GM21576 (cell line): ENCODE measurements at regions not wholly inside any gene's neighbourhood (a gene's known extent, or its start where the extent isn't known, plus 50 kb on each side); places are given as distances from the start of the nearest gene placed in this dataset.
"Not testable (repeated sequence)": the region's sequence is repeated elsewhere in the genome, so short reads cannot be mapped to it uniquely, and the experiment has no call there.

Source experiments
- ATAC-seq: cut with Tn5 transposase; IDR thresholded peaks from one replicate; pipeline ENCODE4 v1.9.1; 2021; ENCODE audit warnings: mild to moderate bottlenecking, moderate library complexity; ENCODE audit not compliant: unreplicated experiment

DNA sequence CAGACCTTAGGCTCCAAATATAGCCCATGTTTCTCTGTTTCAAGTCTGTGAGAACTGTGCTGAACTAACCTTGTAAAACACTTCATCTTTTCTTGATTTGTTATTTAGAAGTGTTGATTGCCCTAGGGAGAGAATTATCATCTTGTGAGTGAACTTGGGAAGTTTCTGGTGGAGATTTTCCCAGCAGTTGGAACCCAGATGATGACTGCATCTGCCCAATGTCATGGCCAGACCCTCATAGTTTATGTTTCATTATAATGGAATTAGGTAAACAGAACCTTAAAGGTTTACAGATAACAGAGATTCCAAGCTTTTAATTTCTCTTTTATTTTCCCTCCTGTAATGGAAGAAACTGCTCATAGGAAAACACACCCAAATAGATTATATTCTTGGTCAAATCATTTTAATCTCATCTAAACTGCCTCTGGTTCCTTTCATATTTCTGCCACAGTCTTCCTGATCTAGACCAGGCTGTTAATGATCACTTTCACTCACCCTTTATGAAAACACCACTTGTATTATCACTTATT is 569.1 kb downstream of the KCTD12 start:
- ATAC-seq = no peak

DNA sequence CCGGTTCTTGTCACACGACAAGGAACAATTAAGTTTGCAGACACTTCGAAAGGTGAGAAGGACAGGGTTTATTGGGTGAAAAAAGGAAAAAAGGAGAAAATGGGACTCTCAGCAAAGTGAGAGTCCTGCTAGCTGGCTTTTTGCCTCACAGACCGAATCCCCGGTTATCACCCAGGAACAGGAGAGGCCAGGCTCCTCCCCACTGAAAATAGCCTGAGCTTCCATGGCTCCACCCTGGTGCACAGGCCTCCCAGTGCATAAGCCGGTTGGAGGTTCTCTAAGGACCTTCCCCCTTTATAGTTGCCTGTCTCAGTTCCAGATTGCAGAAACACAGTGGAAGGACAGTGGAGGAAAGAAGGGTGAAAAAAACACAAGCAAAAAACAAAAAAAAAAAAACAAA is 571.7 kb downstream of the KCTD12 start:
- no peak for ATAC-seq

DNA sequence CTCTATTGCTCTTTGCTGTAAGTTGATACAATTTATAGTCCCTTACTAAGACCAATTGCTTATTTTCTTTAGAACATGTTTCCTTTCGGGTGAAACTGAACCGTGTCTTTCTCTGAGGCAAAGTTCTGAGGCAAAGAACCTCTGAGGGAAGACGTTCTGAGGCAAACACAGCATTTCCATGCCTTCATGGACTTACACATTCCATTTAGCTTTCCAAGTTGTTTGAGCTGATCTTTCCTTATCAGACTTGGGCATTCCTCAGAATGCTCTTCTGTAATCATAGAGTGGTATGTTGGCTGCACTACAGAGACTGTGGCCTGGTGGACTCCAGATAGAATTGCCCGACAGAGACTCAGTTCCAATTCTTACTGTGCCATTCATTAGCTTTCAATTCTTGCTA is 579.1 kb downstream of the KCTD12 start:
- no peak for ATAC-seq

DNA sequence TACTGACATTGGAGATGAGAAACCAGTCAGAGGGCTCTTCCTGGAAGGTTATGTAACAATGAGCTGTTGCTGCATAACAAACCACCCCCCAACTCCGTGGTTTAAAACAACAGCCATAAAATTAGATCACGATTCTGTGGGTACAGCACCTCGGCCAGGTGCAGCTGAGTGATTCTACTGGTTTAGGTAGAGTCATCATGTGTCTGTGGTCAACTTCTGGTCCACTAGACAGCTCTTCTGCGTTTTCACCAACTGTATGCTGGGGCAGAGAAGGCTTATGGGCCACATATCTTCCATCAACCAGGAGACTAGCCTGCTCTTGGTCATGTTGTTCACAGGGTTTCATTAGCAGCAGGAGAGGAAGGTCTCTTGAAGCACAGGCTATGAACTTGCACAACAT is 585.5 kb downstream of the KCTD12 start:
- no peak for ATAC-seq

DNA sequence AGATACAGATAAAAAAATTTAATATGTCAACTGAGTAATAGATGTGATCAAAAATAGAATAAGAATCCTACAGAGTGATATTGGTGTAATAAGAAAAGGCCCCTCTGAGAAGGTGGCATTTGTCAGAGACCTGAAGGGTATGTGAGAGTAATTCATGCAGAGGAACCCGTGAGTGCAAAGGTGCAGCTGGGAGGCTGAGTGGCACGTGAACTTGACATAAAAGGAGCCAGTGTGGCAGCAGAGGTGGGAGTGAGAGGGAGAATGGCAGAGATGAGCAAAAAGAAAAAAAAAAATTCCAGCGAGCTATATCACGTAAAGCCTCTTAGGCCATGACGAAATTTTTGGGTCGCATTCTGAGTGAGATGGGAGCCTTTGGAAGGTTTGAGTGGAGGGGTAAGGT is 588.9 kb downstream of the KCTD12 start:
- ATAC-seq = no peak

DNA sequence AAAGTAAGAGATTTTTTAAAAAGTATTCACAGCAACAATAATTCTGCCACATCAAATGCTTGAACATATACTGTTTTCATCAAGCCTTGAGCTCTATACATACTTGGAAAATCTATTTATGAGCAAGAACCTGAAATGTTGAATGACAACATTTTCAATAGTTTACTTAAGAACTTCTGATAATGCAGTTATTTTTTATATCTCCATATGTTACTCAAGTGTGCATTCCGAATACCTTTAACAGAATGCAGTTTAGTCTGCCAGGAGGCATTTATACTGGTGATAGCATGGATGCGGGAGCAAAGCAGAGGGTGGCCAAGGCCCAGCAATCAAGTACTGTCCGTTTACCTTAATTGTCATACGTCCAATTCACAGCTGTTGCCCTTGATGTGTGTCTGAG is 589.5 kb downstream of the KCTD12 start:
- no peak for ATAC-seq

DNA sequence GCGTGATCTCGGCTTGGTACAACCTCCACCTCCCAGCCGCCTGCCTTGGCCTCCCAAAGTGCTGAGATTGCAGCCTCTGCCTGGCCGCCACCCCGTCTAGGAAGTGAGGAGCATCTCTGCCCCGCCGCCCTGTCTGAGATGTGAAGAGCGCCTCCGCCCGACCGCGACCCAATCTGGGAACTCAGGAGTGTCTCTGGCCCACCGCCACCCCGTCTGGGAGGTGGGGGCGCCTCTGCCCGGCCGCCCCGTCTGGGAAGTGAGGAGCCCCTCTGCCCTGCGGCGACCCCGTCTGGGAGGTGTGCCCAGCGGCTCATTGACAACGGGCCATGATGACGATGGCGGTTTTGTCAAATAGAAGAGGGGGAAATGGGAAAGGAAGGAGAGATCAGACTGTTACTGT is 591.2 kb downstream of the KCTD12 start:
- ATAC-seq = not testable (repeated sequence)

DNA sequence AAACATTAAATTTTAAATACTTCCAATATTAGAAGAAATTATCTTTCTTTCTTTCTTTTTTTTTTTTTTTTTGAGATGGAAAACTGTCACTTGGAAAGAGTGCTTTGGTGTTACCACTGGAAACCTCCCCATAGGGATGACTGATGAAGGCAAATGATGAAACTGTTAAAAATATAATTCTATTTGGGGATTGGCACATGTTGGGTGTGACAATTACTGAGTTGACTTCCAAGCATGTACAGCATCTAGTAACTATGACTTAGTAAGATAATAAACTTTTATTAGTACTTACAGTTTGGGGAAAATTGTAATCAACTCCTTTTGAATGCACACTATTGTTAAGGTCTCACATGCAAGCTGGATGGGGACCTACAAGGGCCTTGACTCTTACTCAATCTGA is 592.5 kb downstream of the KCTD12 start:
- no peak for ATAC-seq

DNA sequence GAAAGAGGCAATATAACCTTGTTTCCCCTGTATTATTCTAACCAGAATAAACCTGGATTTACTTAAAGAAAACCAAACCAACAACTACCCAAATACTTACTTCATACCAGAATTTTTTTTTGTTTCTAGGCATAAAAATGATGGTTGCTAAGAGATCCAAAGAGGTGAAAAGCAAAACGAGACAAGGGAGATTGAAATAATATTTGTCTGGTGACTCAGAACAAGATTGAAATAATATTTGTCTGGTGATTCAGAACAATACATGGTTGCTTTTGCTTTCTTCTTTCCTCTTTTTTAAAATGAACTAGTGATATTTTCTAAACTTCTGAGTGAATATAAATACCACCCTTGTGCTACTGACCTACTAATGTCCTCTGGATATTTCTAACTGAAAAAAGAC is 592.9 kb downstream of the KCTD12 start:
- no peak for ATAC-seq

DNA sequence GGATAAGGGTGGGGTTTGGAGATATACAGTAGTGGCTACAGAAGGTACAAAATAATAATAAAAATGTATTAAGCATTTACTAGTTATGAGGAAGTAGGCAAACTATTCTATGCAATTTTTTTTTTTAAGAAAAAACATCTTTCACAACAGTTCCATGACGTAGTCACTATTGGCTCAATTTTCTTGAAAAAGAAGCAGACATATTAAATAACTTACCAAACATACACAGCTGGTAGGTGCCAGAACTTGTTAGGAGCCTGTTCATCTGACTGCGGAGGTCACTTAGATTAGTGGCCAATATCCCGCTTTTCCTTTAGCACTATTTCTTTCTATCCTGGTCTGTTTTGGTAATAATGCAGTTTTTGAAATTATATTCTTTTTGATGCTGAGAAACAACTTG is 593.5 kb downstream of the KCTD12 start:
- ATAC-seq = no peak

DNA sequence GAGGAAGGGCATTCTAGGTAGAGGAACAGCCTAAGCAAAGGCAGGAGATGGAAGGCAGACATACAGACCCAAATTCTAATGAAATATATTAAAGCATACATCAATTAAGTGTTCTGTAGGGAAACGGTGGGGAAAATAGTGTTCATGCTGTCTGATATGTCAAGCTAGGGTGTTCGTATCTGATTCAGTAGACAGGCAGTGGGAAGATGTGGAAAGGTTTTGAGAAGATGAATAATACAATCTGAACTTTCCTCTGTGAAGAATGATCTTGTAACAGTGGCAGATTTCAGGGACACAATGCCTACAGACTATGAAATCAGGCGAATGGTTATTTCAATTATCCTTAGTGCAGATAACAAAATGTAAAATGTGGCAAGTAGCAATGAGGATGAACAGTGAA is 594.2 kb downstream of the KCTD12 start:
- ATAC-seq = no peak

DNA sequence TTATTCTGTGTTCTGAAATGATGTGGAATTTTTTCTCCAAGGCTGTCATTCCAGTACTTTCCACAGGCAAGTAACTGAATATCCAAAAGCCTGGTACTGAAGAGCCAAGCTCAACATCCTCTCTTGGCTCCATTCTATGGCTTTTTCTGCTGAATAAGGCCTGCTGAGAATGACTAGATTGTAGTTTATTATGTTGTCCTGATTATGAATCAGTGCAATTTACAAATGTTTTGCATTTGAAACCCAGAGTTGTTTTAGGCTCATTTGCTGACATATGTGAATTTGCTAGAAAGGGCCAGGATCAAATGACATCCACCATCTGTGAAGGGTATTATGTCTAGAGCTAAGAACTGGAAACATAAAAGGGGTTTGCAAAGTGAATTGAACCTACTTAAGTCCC is 596.6 kb downstream of the KCTD12 start:
- no peak for ATAC-seq

DNA sequence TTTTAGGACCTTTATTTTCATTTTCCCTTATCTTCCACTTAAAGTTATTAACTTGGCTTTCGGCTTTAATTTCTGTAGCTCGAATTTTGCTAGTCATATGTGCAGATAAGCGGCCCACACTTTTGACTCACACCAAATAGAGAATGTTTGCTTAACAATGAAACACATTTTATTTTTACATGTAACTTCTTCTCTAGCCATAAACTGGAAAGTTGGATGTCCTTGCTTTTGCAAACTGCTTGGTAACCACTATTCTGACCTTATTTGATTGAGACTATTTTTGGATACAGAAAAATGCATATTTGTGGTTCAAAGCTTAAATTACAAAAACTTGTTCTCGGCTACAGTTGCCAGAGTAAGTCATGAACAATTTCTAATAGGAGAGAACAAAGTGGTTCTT is 600.0 kb downstream of the KCTD12 start:
- no peak for ATAC-seq

DNA sequence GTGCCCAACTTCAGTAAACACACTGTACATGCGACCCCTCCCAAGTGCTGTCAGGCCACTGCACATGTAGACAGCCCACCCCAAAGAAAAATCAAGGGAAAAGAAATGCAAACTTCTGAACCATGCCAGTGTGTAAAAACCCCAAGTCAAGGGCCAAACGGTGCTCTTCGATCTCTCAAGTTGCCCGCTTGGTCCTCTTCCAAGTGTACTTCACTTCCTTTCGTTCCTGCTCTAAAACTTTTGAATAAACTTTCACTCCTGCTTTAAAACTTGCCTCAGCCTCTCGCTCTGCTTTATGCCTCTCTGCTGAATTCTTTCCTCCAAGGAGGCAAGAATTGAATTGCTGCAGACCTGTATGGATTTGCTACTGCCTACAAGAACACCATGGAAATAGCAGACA is 600.7 kb downstream of the KCTD12 start:
- ATAC-seq = no peak

DNA sequence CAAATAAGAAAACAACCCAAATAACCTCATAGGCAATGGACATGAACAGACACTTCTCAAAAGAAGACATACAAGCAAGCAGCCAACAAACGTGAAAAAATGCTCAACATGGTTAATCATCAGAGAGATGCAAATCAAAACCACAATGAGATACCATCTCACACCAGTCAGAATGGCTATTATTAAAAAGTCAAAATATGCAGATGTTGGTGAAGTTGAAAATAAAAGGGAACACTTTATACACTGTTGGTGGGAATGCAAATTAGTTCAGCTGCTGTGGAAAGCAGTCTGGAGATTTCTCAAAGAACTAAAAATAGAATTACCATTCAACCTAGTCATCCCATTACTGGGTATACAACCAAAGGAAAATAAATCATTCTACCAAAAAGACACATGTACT is 606.4 kb downstream of the KCTD12 start:
- ATAC-seq = not testable (repeated sequence)

DNA sequence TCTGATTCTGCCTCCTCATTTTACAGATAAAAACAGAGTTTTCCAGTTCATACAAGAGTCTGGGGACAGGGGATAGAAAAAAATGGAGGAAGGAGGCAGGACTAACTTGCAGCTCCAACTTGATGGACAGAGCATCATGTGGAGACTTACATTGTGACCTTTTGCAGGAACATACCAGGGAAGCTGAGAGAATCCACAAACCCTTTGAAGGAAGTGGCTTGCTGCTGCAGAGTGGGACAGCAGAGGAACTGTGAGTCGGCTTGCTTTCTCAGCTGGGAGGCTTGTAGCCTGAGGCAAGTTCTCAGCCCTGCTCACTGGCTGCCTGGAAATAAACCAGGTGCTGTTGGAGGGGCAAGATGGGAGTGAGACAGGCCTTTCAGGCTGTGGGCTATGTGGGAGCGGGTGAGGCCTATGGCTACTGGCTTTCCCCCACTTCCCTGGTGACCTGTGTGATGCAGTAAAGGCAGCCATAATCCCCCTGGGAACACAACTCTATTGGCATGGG is 614.4 kb downstream of the KCTD12 start:
- ATAC-seq = no peak

DNA sequence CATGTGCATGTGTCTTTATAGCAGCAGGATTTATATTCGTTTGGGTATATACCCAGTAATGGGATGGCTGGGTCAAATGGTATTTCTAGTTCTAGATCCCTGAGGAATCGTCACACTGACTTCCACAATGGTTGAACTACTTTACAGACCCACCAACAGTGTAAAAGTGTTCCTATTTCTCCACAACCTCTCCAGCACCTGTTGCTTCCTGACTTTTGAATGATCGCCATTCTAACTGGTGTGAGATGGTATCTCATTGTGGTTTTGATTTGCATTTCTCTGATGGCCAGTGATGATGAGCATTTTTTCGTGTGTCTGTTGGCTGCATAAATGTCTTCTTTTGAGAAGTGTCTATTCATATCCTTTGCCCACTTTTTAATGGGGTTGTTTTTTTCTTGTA is 617.9 kb downstream of the KCTD12 start:
- not testable (repeated sequence) for ATAC-seq

DNA sequence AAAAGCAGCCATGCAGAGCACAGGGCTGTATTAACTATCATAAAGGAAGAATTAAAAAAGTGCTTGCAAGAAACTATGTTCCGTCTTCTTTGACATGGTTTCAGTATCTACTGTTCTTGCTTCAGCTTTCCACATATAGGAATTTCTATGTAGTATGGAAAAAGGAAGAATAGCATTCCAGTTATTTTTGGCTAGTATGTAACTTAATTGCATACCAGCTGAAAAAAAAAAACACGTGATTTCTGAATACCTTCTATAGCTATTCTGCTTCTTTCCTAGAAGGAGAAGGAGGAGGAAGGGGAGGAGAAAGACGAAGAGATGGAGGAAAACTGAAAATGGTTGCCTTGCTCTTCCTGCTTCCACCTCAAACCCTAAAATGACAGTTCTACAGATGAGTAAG is 619.0 kb downstream of the KCTD12 start:
- ATAC-seq = no peak

DNA sequence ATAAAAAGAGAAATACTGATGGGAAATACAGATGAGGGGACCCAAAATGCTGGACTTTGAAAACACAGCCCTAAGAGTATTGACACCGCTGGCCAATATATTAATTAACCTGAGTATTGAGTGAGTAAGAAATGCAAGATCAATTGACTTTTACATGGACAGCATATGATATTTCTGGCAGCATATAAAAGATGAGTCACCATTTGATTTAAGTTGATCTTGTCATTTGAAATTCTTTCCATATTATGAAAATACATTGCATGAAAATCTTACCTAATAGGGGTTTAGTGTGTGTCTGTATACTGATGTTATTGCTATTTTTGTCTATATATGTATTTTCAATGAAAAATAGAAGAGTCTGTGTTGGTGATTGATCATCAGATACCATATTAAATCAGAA is 619.6 kb downstream of the KCTD12 start:
- ATAC-seq = no peak

DNA sequence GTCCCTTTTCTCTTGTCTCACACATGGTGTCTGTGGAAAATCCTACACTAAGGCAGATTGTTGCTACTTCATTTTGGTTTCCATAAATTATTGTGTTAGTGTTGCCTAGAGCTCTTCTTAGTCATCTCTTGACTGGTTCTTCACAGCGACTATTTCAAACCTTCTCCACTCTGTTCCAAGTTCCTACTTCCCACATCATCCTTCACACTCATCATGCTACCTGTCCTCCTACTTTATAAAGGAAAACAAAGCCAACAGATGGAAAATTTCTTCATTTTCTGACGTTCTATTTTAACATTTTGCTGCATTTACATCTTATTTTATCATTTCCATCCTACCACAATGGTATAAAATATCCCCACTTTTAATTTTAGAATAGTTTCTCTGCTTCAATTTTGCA is 614.1 kb downstream of the LMO7 start:
- no peak for ATAC-seq

DNA sequence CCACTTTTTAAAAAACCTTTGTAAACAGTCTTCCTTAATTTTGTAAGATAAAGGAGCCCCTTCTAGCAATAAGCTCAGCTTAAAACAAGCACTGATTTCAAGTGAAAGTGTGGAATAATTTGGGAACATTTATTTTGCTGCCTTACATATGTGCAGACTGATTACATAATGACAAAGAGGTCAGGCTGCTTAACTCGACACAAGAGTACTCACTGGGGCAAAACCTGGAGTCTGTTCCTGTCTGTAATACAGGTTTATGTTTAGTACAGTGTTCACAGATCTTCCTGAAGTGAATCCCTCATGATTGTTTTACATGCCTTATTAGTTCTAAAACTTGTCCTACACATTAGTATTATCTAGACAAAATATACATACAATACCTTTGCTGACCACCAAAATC is 609.8 kb downstream of the LMO7 start:
- ATAC-seq = no peak

DNA sequence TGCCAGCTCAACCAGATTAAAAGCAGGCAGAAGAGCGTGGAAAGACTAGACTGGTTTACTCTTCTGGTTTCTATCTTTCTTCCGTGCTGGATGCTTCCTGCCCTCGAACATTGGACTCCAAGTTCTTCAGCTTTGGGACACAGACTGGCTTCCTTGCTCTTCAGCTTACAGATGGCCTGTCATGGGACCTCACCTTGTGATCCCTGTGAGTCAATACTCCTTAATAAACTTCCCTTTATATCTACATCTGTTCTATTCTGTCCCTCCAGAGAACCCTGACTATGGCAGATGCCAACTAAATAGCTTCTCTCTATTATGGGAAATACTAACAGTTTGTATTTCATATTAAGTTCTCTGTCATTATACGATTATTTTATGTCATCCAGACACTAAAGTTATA is 609.1 kb downstream of the LMO7 start:
- no peak for ATAC-seq

DNA sequence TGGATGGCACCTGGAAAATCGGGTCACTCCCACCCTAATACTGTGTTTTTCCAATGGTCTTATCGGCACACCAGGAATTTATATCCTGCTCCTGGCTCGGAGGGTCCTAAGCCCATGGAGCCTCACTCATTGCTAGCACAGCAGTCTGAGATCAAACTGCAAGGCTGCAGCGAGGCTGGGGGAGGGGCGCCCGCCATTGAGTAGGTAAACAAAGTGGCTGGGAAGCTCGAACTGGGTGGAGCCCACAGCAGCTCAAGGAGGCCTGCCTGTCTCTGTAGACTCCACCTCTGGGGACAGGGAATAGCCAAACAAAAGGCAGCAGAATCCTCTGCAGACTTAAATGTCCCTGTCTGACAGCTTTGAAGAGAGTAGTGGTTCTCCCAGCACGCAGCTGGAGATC is 607.0 kb downstream of the LMO7 start:
- ATAC-seq = not testable (repeated sequence)
